Fibroblast of lung (primary cell): ENCODE measurements at regions not wholly inside any gene's neighbourhood (a gene's known extent, or its start where the extent isn't known, plus 50 kb on each side); places are given as distances from the start of the nearest gene placed in this dataset.

Experiments
- DNase-seq, 2 donors: peaks; one replicate each; pipeline versions ENCODE4 v3.0.0 to v3.0.0-alpha.2; 2010; ENCODE audit warnings: low read depth in 2 of 2
- H2AFZ ChIP-seq: 2 replicates; pipeline ENCODE4 v1.5.1; 2012; ENCODE audit warnings: low read length, control low read depth, inconsistent platforms
- H3K27ac ChIP-seq: 2 replicates; pipeline ENCODE4 v1.5.1; 2011; ENCODE audit warnings: low read length, control low read depth; ENCODE audit not compliant: insufficient read depth
- H3K27me3 ChIP-seq: 2 replicates; pipeline ENCODE4 v1.5.1; 2011; ENCODE audit warnings: mild to moderate bottlenecking, low read length; ENCODE audit not compliant: control insufficient read depth, insufficient read depth
- H3K36me3 ChIP-seq: 2 replicates; pipeline ENCODE4 v1.5.1; 2011; ENCODE audit warnings: low read length; ENCODE audit not compliant: control insufficient read depth, insufficient read depth
- H3K4me1 ChIP-seq: 2 replicates; pipeline ENCODE4 v1.5.1; 2011; ENCODE audit warnings: low read length; ENCODE audit not compliant: control insufficient read depth, insufficient read depth; ENCODE audit errors: extremely low read depth
- H3K4me2 ChIP-seq: 2 replicates; pipeline ENCODE4 v1.5.1; 2011; ENCODE audit warnings: low read length, control low read depth; ENCODE audit not compliant: insufficient read depth; ENCODE audit errors: extremely low read depth
- H3K4me3 ChIP-seq, 4 experiments: fragments of 200-600 bp in 1 of 4; sonication (generic) in 1 of 4; replicated peaks in 1 of 4; 2 replicates each; pipeline ENCODE4 v1.5.1; 2011 to 2016; ENCODE audit warnings: low read length in 4 of 4, low read depth in 3 of 4, mild to moderate bottlenecking in 3 of 4, control low read depth in 2 of 4, inconsistent platforms in 1 of 4, mixed read lengths in 1 of 4; ENCODE audit not compliant: insufficient read depth in 1 of 4; ENCODE audit errors: control extremely low read depth in 1 of 4
- H3K79me2 ChIP-seq: 2 replicates; pipeline ENCODE4 v1.5.1; 2012; ENCODE audit warnings: mild to moderate bottlenecking, low read length, inconsistent platforms; ENCODE audit not compliant: control insufficient read depth, insufficient read depth
- H3K9ac ChIP-seq: 2 replicates; pipeline ENCODE4 v1.5.1; 2011; ENCODE audit warnings: mild to moderate bottlenecking, low read length, control low read depth; ENCODE audit not compliant: insufficient read depth
- H3K9me3 ChIP-seq: 2 replicates; pipeline ENCODE4 v1.5.1; 2012; ENCODE audit warnings: low read depth, low read length; ENCODE audit not compliant: control insufficient read depth, insufficient read depth
- H4K20me1 ChIP-seq: 2 replicates; pipeline ENCODE4 v1.5.1; 2011; ENCODE audit warnings: low read length; ENCODE audit not compliant: control insufficient read depth, insufficient read depth; ENCODE audit errors: extremely low read depth
- CTCF ChIP-seq, 2 donors: IDR thresholded peaks in 1 of 2; conservative IDR thresholded peaks in 1 of 2; 1 replicate in 1 of 2; 2 replicates in 1 of 2; pipeline ENCODE4 v1.5.1; 2011 to 2012; ENCODE audit warnings: low read length in 2 of 2, control low read depth in 1 of 2, inconsistent platforms in 1 of 2, low read depth in 1 of 2, mild to moderate bottlenecking in 1 of 2
- EZH2 ChIP-seq: IDR thresholded peaks from 2 replicates; pipeline ENCODE4 v1.5.1; 2012; ENCODE audit warnings: low read length, control low read depth, mild to moderate bottlenecking; ENCODE audit errors: missing control alignments

DNA sequence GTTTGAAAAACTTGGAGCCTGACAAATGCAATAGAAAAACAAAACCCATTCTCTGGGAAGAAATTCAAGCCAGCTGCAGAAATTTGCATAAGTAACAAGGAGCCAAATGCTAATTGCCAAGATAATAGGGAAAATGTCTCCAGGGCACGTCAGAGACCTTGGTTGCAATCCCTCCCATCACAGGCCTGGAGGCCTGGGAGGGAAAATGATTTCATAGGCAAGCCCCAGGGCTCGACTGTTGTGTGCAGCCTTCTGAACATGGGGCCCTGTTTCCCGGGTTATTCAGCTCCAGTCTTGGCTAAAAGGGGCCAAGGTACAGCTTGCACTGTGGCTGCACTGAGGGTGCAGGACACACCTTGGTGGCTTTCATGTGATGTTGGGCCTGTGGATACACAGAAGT lies 760.4 kb upstream of the PABPC4L start:
- Histone ChIP-seq H2AFZ (no peak overlapping the region), H4K20me1 (no peaks in the 10 kb centered on the region), H3K27me3 (no peaks in the 10 kb centered on the region), H3K9me3 (no peaks in the 10 kb centered on the region), H3K27ac (no peak overlapping the region), H3K4me3 (no peak overlapping the region), H3K36me3 (no peaks in the 10 kb centered on the region), H3K4me1 (no peaks in the 10 kb centered on the region), H3K79me2 (no peaks in the 10 kb centered on the region), H3K9ac (no peak overlapping the region), H3K4me2 (no peak overlapping the region)
- no peak for DNase-seq
- TF ChIP-seq EZH2 = no peak

- Histone ChIP-seq H4K20me1 (no peaks in the 10 kb centered on the region), H2AFZ (no peak overlapping the region), H3K27ac (no peak overlapping the region), H3K79me2 (no peaks in the 10 kb centered on the region), H3K9ac (no peak overlapping the region), H3K9me3 (no peaks in the 10 kb centered on the region), H3K4me3 (no peak overlapping the region), H3K36me3 (no peaks in the 10 kb centered on the region), H3K4me1 (no peaks in the 10 kb centered on the region), H3K4me2 (no peak overlapping the region), H3K27me3 (no peaks in the 10 kb centered on the region)
- DNase-seq = no peak
- TF ChIP-seq EZH2 (no peak), CTCF (conservative IDR thresholded peaks at IDR 0.05 in 1 of 2, IDR thresholded peaks at IDR 0.05 in 1 of 2; ENCODE audit: low read depth in 1 of 2, low read length in 2 of 2) (no peak)
These were observed 757.3 kb upstream of the PABPC4L start for GRCh38 chr4:134958862-134959261.

GRCh38 chr4:134955059-134955458 lies 753.5 kb upstream of the PABPC4L start:
- Histone ChIP-seq H3K4me3 (no peak overlapping the region), H3K9ac (no peak overlapping the region), H2AFZ (no peak overlapping the region), H3K36me3 (no peaks in the 10 kb centered on the region), H4K20me1 (no peaks in the 10 kb centered on the region), H3K79me2 (no peaks in the 10 kb centered on the region), H3K4me1 (no peaks in the 10 kb centered on the region), H3K9me3 (no peaks in the 10 kb centered on the region), H3K27me3 (no peaks in the 10 kb centered on the region), H3K4me2 (no peak overlapping the region), H3K27ac (no peak overlapping the region)
- TF ChIP-seq CTCF (conservative IDR thresholded peaks at IDR 0.05 in 1 of 2, IDR thresholded peaks at IDR 0.05 in 1 of 2; ENCODE audit: low read depth in 1 of 2, low read length in 2 of 2) (no peak), EZH2 (no peak)
- DNase-seq = no peak
